H9 (cell line): ENCODE measurements at regions not wholly inside any gene's neighbourhood (a gene's known extent, or its start where the extent isn't known, plus 50 kb on each side); places are given as distances from the start of the nearest gene placed in this dataset.

Experiments
- DNase-seq: peaks from one replicate; pipeline ENCODE4 v3.0.0-alpha.2; 2017
- H2AFZ ChIP-seq: one replicate; pipeline ENCODE4 v1.6.1; 2013; ENCODE audit warnings: mild to moderate bottlenecking, low read length, control low read depth, moderate library complexity
- H2AK5ac ChIP-seq: 2 replicates; pipeline ENCODE4 v1.6.1; 2013; ENCODE audit warnings: low read length, control low read depth, mixed read lengths; ENCODE audit not compliant: insufficient read length
- H2BK120ac ChIP-seq: one replicate; pipeline ENCODE4 v1.6.1; 2013; ENCODE audit warnings: low read depth, mild to moderate bottlenecking, low read length, control low read depth, inconsistent platforms; ENCODE audit not compliant: poor library complexity, severe bottlenecking
- H2BK12ac ChIP-seq: 2 replicates; pipeline ENCODE4 v1.6.1; 2013; ENCODE audit warnings: low read length, control low read depth, mixed read lengths, low read depth; ENCODE audit not compliant: insufficient read length
- H2BK15ac ChIP-seq: 2 replicates; pipeline ENCODE4 v1.6.1; 2013; ENCODE audit warnings: low read depth, low read length, control low read depth
- H2BK20ac ChIP-seq: one replicate; pipeline ENCODE4 v1.6.1; 2013; ENCODE audit warnings: low read depth, mild to moderate bottlenecking, low read length, control low read depth, inconsistent platforms; ENCODE audit not compliant: poor library complexity, severe bottlenecking
- H2BK5ac ChIP-seq: 2 replicates; pipeline ENCODE4 v1.6.1; 2013; ENCODE audit warnings: low read length, control low read depth, mixed read lengths; ENCODE audit not compliant: insufficient read length
- H3K14ac ChIP-seq: 2 replicates; pipeline ENCODE4 v1.6.1; 2013; ENCODE audit warnings: low read length, control low read depth; ENCODE audit not compliant: insufficient read depth
- H3K18ac ChIP-seq: 2 replicates; pipeline ENCODE4 v1.6.1; 2013; ENCODE audit warnings: low read depth, mild to moderate bottlenecking, mixed read lengths, low read length, control low read depth; ENCODE audit not compliant: insufficient read length
- H3K23ac ChIP-seq: 2 replicates; pipeline ENCODE4 v1.6.1; 2013; ENCODE audit warnings: low read length, control low read depth, mixed read lengths, low read depth; ENCODE audit not compliant: insufficient read length
- H3K23me2 ChIP-seq: 2 replicates; pipeline ENCODE4 v1.6.1; 2013; ENCODE audit warnings: low read depth, mild to moderate bottlenecking, mixed read lengths, low read length, control low read depth; ENCODE audit not compliant: insufficient read length, poor library complexity, severe bottlenecking
- H3K27ac ChIP-seq: 2 replicates; pipeline ENCODE4 v1.5.1; 2013; ENCODE audit warnings: low read length, control low read depth, mixed read lengths, low read depth; ENCODE audit not compliant: insufficient read length
- H3K27me3 ChIP-seq: 2 replicates; pipeline ENCODE4 v1.6.1; 2013; ENCODE audit warnings: low read length, control low read depth, inconsistent platforms; ENCODE audit not compliant: insufficient read depth
- H3K4ac ChIP-seq: 2 replicates; pipeline ENCODE4 v1.6.1; 2013; ENCODE audit warnings: low read depth, mild to moderate bottlenecking, control low read depth, inconsistent platforms, low read length, moderate library complexity
- H3K4me1 ChIP-seq: 2 replicates; pipeline ENCODE4 v1.6.1; 2013; ENCODE audit warnings: low read length, control low read depth, inconsistent platforms; ENCODE audit not compliant: insufficient read depth
- H3K4me2 ChIP-seq: 2 replicates; pipeline ENCODE4 v1.6.1; 2013; ENCODE audit warnings: low read length, control low read depth, mixed read lengths; ENCODE audit not compliant: insufficient read length, insufficient read depth
- H3K56ac ChIP-seq: 2 replicates; pipeline ENCODE4 v1.6.1; 2013; ENCODE audit warnings: low read depth, mild to moderate bottlenecking, mixed read lengths, low read length, control low read depth; ENCODE audit not compliant: insufficient read length
- H3K79me1 ChIP-seq: 2 replicates; pipeline ENCODE4 v1.6.1; 2013; ENCODE audit warnings: low read depth, mild to moderate bottlenecking, moderate library complexity, low read length, control low read depth, inconsistent platforms; ENCODE audit not compliant: insufficient read depth, poor library complexity, severe bottlenecking
- H3K79me2 ChIP-seq: 2 replicates; pipeline ENCODE4 v1.6.1; 2013; ENCODE audit warnings: low read length, control low read depth, inconsistent platforms; ENCODE audit not compliant: insufficient read depth
- H3K9ac ChIP-seq: 2 replicates; pipeline ENCODE4 v1.6.1; 2013; ENCODE audit warnings: low read length, control low read depth, mixed read lengths; ENCODE audit not compliant: insufficient read length; ENCODE audit errors: extremely low read depth
- H3K9me3 ChIP-seq: one replicate; pipeline ENCODE4 v1.6.1; 2013; ENCODE audit warnings: low read depth, low read length, inconsistent platforms; ENCODE audit not compliant: control insufficient read depth
- H3T11ph ChIP-seq: one replicate; pipeline ENCODE4 v1.6.1; 2013; ENCODE audit warnings: mild to moderate bottlenecking, low read length, control low read depth, inconsistent platforms
- H4K20me1 ChIP-seq: one replicate; pipeline ENCODE4 v1.6.1; 2013; ENCODE audit not compliant: control insufficient read depth, insufficient read length, insufficient read depth
- H4K5ac ChIP-seq: 2 replicates; pipeline ENCODE4 v1.6.1; 2013; ENCODE audit warnings: low read depth, mild to moderate bottlenecking, mixed read lengths, low read length, control low read depth; ENCODE audit not compliant: insufficient read length
- H4K8ac ChIP-seq: replicated peaks from 2 replicates; pipeline ENCODE4 v1.6.1; 2013; ENCODE audit warnings: low read length, control low read depth, mixed read lengths, low read depth; ENCODE audit not compliant: insufficient read length
- H4K91ac ChIP-seq: 2 replicates; pipeline ENCODE4 v1.6.1; 2013; ENCODE audit warnings: low read depth, mild to moderate bottlenecking, moderate library complexity, mixed read lengths, low read length, control low read depth; ENCODE audit not compliant: insufficient read length
- H3K27ac Mint-ChIP-seq, 3 experiments: 2 replicates in 2 of 3; 3 replicates in 1 of 3; pipeline ENCODE4 v1.8.0; 2020 to 2021; ENCODE audit warnings: mixed read lengths in 3 of 3, mild to moderate bottlenecking in 1 of 3, moderate library complexity in 1 of 3
- H3K27me3 Mint-ChIP-seq: 2 replicates; pipeline ENCODE4 v1.8.0; 2021; ENCODE audit warnings: low read depth, mild to moderate bottlenecking, moderate library complexity, mixed read lengths
- H3K36me3 Mint-ChIP-seq, 3 experiments: 2 replicates in 2 of 3; 3 replicates in 1 of 3; pipeline ENCODE4 v1.8.0; 2020 to 2021; ENCODE audit warnings: low read depth in 3 of 3, mixed read lengths in 3 of 3; ENCODE audit not compliant: insufficient read depth in 1 of 3
- H3K4me1 Mint-ChIP-seq, 2 experiments: 2 replicates each; pipeline ENCODE4 v1.8.0; 2020; ENCODE audit warnings: mixed read lengths in 2 of 2
- H3K4me3 Mint-ChIP-seq, 2 experiments: 2 replicates in 1 of 2; 3 replicates in 1 of 2; pipeline ENCODE4 v1.8.0; 2020 to 2021; ENCODE audit warnings: mild to moderate bottlenecking in 2 of 2, mixed read lengths in 2 of 2, moderate library complexity in 1 of 2
- H3K9me3 Mint-ChIP-seq, 2 experiments: 2 replicates in 1 of 2; 3 replicates in 1 of 2; pipeline ENCODE4 v1.8.0; 2020; ENCODE audit warnings: mild to moderate bottlenecking in 2 of 2, mixed read lengths in 2 of 2, moderate library complexity in 1 of 2
- CTCF ChIP-seq: fragments of 200-600 bp; sonication (generic); conservative IDR thresholded peaks from 3 replicates; pipeline ENCODE4 v1.8.0; 2021; ENCODE audit warnings: antibody characterized with exemption, mild to moderate bottlenecking
- WGBS: extraction: QIAGEN DNeasy Blood & Tissue Kit; methylation state at CpG from one replicate; pipeline ENCODE4 v1.1.7; 2013; ENCODE audit warnings: missing lambda C conversion rate, low lambda C conversion rate, mixed read lengths; ENCODE audit not compliant: insufficient read length; ENCODE audit errors: extremely low coverage; 5-methylcytosine and 5-hydroxymethylcytosine counted together

DNA sequence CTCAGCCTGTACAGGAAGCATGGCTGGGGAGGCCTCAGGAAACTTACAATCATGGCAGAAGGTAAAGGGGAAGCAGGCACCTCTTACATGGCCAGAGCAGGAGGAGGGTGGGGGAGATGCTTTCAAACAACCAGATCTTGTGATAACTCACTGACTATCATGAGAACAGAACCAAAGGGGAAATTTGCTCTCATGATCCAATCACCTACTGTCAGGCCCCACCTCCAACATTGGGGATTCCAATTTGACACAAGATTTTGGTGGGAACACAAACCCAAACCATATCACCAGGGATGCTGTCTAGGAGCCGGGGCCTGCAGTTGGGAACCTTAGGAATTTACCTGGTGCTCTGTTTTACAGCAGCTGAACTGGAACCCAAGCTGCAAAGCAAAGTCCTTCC is 191.1 kb upstream of the CITED2 start:
- H4K8ac ChIP-seq: no peak overlapping the region
- no CpG with 5 or more reads among the region's 1 CpG for WGBS
- H2BK15ac ChIP-seq: no peak overlapping the region
- H3K4ac ChIP-seq: no peak overlapping the region
- H3K27ac Mint-ChIP-seq: no peak overlapping the region; a peak in 1 of 7 replicates
- no peaks in the 10 kb centered on the region for H3K27me3 Mint-ChIP-seq
- no peak overlapping the region for H3K27ac ChIP-seq
- TF ChIP-seq CTCF: no peak
- H3K4me2 ChIP-seq: no peak overlapping the region
- peaks cover 0 to 4% of the 10 kb centered on the region in 2 experiments; a peak in 2 of 5 replicates for H3K9me3 Mint-ChIP-seq
- H3K14ac ChIP-seq: no peak overlapping the region
- DNase-seq: no peak
- H3K56ac ChIP-seq: no peak overlapping the region
- H2BK5ac ChIP-seq: no peak overlapping the region
- no peak overlapping the region for H3K9ac ChIP-seq
- no peak overlapping the region for H4K91ac ChIP-seq
- H3K18ac ChIP-seq: no peak overlapping the region
- H3K4me1 ChIP-seq: no peaks in the 10 kb centered on the region
- no peak overlapping the region for H3K4me3 Mint-ChIP-seq
- H3K23ac ChIP-seq: no peak overlapping the region
- no peak overlapping the region for H2BK120ac ChIP-seq
- H3K4me1 Mint-ChIP-seq: no peaks in the 10 kb centered on the region
- no peaks in the 10 kb centered on the region for H3K23me2 ChIP-seq
- no peak overlapping the region for H4K5ac ChIP-seq
- H3K79me1 ChIP-seq: no peaks in the 10 kb centered on the region
- H3T11ph ChIP-seq: no peak overlapping the region
- H3K9me3 ChIP-seq: no peaks in the 10 kb centered on the region
- no peak overlapping the region for H2BK12ac ChIP-seq
- no peak overlapping the region for H2BK20ac ChIP-seq
- H2AFZ ChIP-seq: no peak overlapping the region
- H3K27me3 ChIP-seq: no peaks in the 10 kb centered on the region
- H3K36me3 Mint-ChIP-seq: peaks cover 0 to 11% (median 2%) of the 10 kb centered on the region in 3 experiments; a peak in 3 of 7 replicates
- H2AK5ac ChIP-seq: no peak overlapping the region
- H4K20me1 ChIP-seq: no peaks in the 10 kb centered on the region
- H3K79me2 ChIP-seq: no peaks in the 10 kb centered on the region
